H9 (cell line): ENCODE measurements at regions not wholly inside any gene's neighbourhood (a gene's known extent, or its start where the extent isn't known, plus 50 kb on each side); places are given as distances from the start of the nearest gene placed in this dataset.

Experiments used
- DNase-seq: peaks from one replicate; pipeline ENCODE4 v3.0.0-alpha.2; 2017
- H2AFZ ChIP-seq: one replicate; pipeline ENCODE4 v1.6.1; 2013; ENCODE audit warnings: mild to moderate bottlenecking, low read length, control low read depth, moderate library complexity
- H2AK5ac ChIP-seq: 2 replicates; pipeline ENCODE4 v1.6.1; 2013; ENCODE audit warnings: low read length, control low read depth, mixed read lengths; ENCODE audit not compliant: insufficient read length
- H2BK120ac ChIP-seq: one replicate; pipeline ENCODE4 v1.6.1; 2013; ENCODE audit warnings: low read depth, mild to moderate bottlenecking, low read length, control low read depth, inconsistent platforms; ENCODE audit not compliant: poor library complexity, severe bottlenecking
- H2BK12ac ChIP-seq: 2 replicates; pipeline ENCODE4 v1.6.1; 2013; ENCODE audit warnings: low read length, control low read depth, mixed read lengths, low read depth; ENCODE audit not compliant: insufficient read length
- H2BK15ac ChIP-seq: 2 replicates; pipeline ENCODE4 v1.6.1; 2013; ENCODE audit warnings: low read depth, low read length, control low read depth
- H2BK20ac ChIP-seq: one replicate; pipeline ENCODE4 v1.6.1; 2013; ENCODE audit warnings: low read depth, mild to moderate bottlenecking, low read length, control low read depth, inconsistent platforms; ENCODE audit not compliant: poor library complexity, severe bottlenecking
- H2BK5ac ChIP-seq: 2 replicates; pipeline ENCODE4 v1.6.1; 2013; ENCODE audit warnings: low read length, control low read depth, mixed read lengths; ENCODE audit not compliant: insufficient read length
- H3K14ac ChIP-seq: 2 replicates; pipeline ENCODE4 v1.6.1; 2013; ENCODE audit warnings: low read length, control low read depth; ENCODE audit not compliant: insufficient read depth
- H3K18ac ChIP-seq: 2 replicates; pipeline ENCODE4 v1.6.1; 2013; ENCODE audit warnings: low read depth, mild to moderate bottlenecking, mixed read lengths, low read length, control low read depth; ENCODE audit not compliant: insufficient read length
- H3K23ac ChIP-seq: 2 replicates; pipeline ENCODE4 v1.6.1; 2013; ENCODE audit warnings: low read length, control low read depth, mixed read lengths, low read depth; ENCODE audit not compliant: insufficient read length
- H3K23me2 ChIP-seq: 2 replicates; pipeline ENCODE4 v1.6.1; 2013; ENCODE audit warnings: low read depth, mild to moderate bottlenecking, mixed read lengths, low read length, control low read depth; ENCODE audit not compliant: insufficient read length, poor library complexity, severe bottlenecking
- H3K27ac ChIP-seq: 2 replicates; pipeline ENCODE4 v1.5.1; 2013; ENCODE audit warnings: low read length, control low read depth, mixed read lengths, low read depth; ENCODE audit not compliant: insufficient read length
- H3K27me3 ChIP-seq: 2 replicates; pipeline ENCODE4 v1.6.1; 2013; ENCODE audit warnings: low read length, control low read depth, inconsistent platforms; ENCODE audit not compliant: insufficient read depth
- H3K4ac ChIP-seq: 2 replicates; pipeline ENCODE4 v1.6.1; 2013; ENCODE audit warnings: low read depth, mild to moderate bottlenecking, control low read depth, inconsistent platforms, low read length, moderate library complexity
- H3K4me1 ChIP-seq: 2 replicates; pipeline ENCODE4 v1.6.1; 2013; ENCODE audit warnings: low read length, control low read depth, inconsistent platforms; ENCODE audit not compliant: insufficient read depth
- H3K4me2 ChIP-seq: 2 replicates; pipeline ENCODE4 v1.6.1; 2013; ENCODE audit warnings: low read length, control low read depth, mixed read lengths; ENCODE audit not compliant: insufficient read length, insufficient read depth
- H3K56ac ChIP-seq: 2 replicates; pipeline ENCODE4 v1.6.1; 2013; ENCODE audit warnings: low read depth, mild to moderate bottlenecking, mixed read lengths, low read length, control low read depth; ENCODE audit not compliant: insufficient read length
- H3K79me1 ChIP-seq: 2 replicates; pipeline ENCODE4 v1.6.1; 2013; ENCODE audit warnings: low read depth, mild to moderate bottlenecking, moderate library complexity, low read length, control low read depth, inconsistent platforms; ENCODE audit not compliant: insufficient read depth, poor library complexity, severe bottlenecking
- H3K79me2 ChIP-seq: 2 replicates; pipeline ENCODE4 v1.6.1; 2013; ENCODE audit warnings: low read length, control low read depth, inconsistent platforms; ENCODE audit not compliant: insufficient read depth
- H3K9ac ChIP-seq: 2 replicates; pipeline ENCODE4 v1.6.1; 2013; ENCODE audit warnings: low read length, control low read depth, mixed read lengths; ENCODE audit not compliant: insufficient read length; ENCODE audit errors: extremely low read depth
- H3K9me3 ChIP-seq: one replicate; pipeline ENCODE4 v1.6.1; 2013; ENCODE audit warnings: low read depth, low read length, inconsistent platforms; ENCODE audit not compliant: control insufficient read depth
- H3T11ph ChIP-seq: one replicate; pipeline ENCODE4 v1.6.1; 2013; ENCODE audit warnings: mild to moderate bottlenecking, low read length, control low read depth, inconsistent platforms
- H4K20me1 ChIP-seq: one replicate; pipeline ENCODE4 v1.6.1; 2013; ENCODE audit not compliant: control insufficient read depth, insufficient read length, insufficient read depth
- H4K5ac ChIP-seq: 2 replicates; pipeline ENCODE4 v1.6.1; 2013; ENCODE audit warnings: low read depth, mild to moderate bottlenecking, mixed read lengths, low read length, control low read depth; ENCODE audit not compliant: insufficient read length
- H4K8ac ChIP-seq: replicated peaks from 2 replicates; pipeline ENCODE4 v1.6.1; 2013; ENCODE audit warnings: low read length, control low read depth, mixed read lengths, low read depth; ENCODE audit not compliant: insufficient read length
- H4K91ac ChIP-seq: 2 replicates; pipeline ENCODE4 v1.6.1; 2013; ENCODE audit warnings: low read depth, mild to moderate bottlenecking, moderate library complexity, mixed read lengths, low read length, control low read depth; ENCODE audit not compliant: insufficient read length
- H3K27ac Mint-ChIP-seq, 3 experiments: 2 replicates in 2 of 3; 3 replicates in 1 of 3; pipeline ENCODE4 v1.8.0; 2020 to 2021; ENCODE audit warnings: mixed read lengths in 3 of 3, mild to moderate bottlenecking in 1 of 3, moderate library complexity in 1 of 3
- H3K27me3 Mint-ChIP-seq: 2 replicates; pipeline ENCODE4 v1.8.0; 2021; ENCODE audit warnings: low read depth, mild to moderate bottlenecking, moderate library complexity, mixed read lengths
- H3K36me3 Mint-ChIP-seq, 3 experiments: 2 replicates in 2 of 3; 3 replicates in 1 of 3; pipeline ENCODE4 v1.8.0; 2020 to 2021; ENCODE audit warnings: low read depth in 3 of 3, mixed read lengths in 3 of 3; ENCODE audit not compliant: insufficient read depth in 1 of 3
- H3K4me1 Mint-ChIP-seq, 2 experiments: 2 replicates each; pipeline ENCODE4 v1.8.0; 2020; ENCODE audit warnings: mixed read lengths in 2 of 2
- H3K4me3 Mint-ChIP-seq, 2 experiments: 2 replicates in 1 of 2; 3 replicates in 1 of 2; pipeline ENCODE4 v1.8.0; 2020 to 2021; ENCODE audit warnings: mild to moderate bottlenecking in 2 of 2, mixed read lengths in 2 of 2, moderate library complexity in 1 of 2
- H3K9me3 Mint-ChIP-seq, 2 experiments: 2 replicates in 1 of 2; 3 replicates in 1 of 2; pipeline ENCODE4 v1.8.0; 2020; ENCODE audit warnings: mild to moderate bottlenecking in 2 of 2, mixed read lengths in 2 of 2, moderate library complexity in 1 of 2
- WGBS: extraction: QIAGEN DNeasy Blood & Tissue Kit; methylation state at CpG from one replicate; pipeline ENCODE4 v1.1.7; 2013; ENCODE audit warnings: missing lambda C conversion rate, low lambda C conversion rate, mixed read lengths; ENCODE audit not compliant: insufficient read length; ENCODE audit errors: extremely low coverage; 5-methylcytosine and 5-hydroxymethylcytosine counted together
- TF ChIP-seq, protein P1 (sequence below): fragments of 200-600 bp; sonication (generic); conservative IDR thresholded peaks from 3 replicates; pipeline ENCODE4 v1.8.0; 2021; ENCODE audit warnings: antibody characterized with exemption, mild to moderate bottlenecking

DNA sequence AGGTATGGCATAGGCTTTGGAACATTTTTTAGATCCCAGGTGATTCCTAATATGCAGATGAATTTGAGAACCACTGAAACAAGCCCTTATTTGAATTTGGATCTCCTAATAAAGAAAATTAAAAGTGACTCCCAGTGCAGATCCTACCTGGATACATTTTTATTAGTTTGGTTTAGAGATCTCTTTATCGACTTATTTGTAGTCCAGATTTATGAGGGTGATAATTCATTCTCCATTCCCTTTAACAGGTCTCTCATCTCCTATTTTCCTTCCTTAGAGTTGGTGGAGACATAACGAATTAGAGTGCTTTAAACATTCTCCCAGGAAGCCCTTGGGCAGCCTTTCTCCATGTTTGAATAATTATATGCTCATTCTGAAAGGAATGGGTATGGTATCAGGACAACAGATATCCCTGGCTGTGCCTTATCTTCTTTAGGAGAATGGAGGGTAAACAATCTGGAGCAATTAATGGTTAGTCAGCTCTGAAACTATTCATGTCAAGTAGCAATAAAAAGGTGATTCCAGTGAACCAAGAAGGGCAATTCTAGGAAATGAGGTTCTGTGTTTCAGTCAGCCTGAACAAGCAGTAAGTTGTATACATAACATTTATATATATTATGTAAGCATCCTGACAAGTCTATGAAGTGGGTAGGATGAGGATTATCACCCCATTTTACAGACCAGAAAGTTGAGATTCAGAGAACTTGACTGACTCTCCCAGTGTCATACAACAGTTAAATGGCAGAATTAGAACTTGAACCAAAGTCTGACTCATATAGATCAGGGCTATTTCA is 53.9 kb upstream of the RCE1 start:
- TF ChIP-seq, protein P1, sequence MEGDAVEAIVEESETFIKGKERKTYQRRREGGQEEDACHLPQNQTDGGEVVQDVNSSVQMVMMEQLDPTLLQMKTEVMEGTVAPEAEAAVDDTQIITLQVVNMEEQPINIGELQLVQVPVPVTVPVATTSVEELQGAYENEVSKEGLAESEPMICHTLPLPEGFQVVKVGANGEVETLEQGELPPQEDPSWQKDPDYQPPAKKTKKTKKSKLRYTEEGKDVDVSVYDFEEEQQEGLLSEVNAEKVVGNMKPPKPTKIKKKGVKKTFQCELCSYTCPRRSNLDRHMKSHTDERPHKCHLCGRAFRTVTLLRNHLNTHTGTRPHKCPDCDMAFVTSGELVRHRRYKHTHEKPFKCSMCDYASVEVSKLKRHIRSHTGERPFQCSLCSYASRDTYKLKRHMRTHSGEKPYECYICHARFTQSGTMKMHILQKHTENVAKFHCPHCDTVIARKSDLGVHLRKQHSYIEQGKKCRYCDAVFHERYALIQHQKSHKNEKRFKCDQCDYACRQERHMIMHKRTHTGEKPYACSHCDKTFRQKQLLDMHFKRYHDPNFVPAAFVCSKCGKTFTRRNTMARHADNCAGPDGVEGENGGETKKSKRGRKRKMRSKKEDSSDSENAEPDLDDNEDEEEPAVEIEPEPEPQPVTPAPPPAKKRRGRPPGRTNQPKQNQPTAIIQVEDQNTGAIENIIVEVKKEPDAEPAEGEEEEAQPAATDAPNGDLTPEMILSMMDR: no peak
- no peak for DNase-seq
- Histone ChIP-seq H2BK5ac (no peak overlapping the region), H3K9ac (no peak overlapping the region), H3K79me2 (no peaks in the 10 kb centered on the region), H2BK12ac (no peak overlapping the region), H3K27me3 (no peaks in the 10 kb centered on the region), H2BK20ac (no peak overlapping the region), H3K23ac (no peak overlapping the region), H3T11ph (no peak overlapping the region), H3K4me2 (no peak overlapping the region), H4K91ac (no peak overlapping the region), H4K20me1 (no peaks in the 10 kb centered on the region), H3K23me2 (no peaks in the 10 kb centered on the region), H2AFZ (no peak overlapping the region), H3K14ac (no peak overlapping the region), H2AK5ac (no peak overlapping the region), H3K27ac (no peak overlapping the region), H3K79me1 (no peaks in the 10 kb centered on the region), H2BK15ac (no peak overlapping the region), H3K56ac (no peak overlapping the region), H4K8ac (no peak overlapping the region), H3K18ac (no peak overlapping the region), H3K4me1 (no peaks in the 10 kb centered on the region), H3K4ac (no peak overlapping the region), H3K9me3 (no peaks in the 10 kb centered on the region), H2BK120ac (no peak overlapping the region), H4K5ac (no peak overlapping the region)
- H3K4me1 Mint-ChIP-seq: no peaks in the 10 kb centered on the region
- no peaks in the 10 kb centered on the region for H3K27me3 Mint-ChIP-seq
- H3K4me3 Mint-ChIP-seq: no peak overlapping the region
- WGBS: no CpG with 5 or more reads among the region's 2 CpGs
- no peaks in the 10 kb centered on the region for H3K9me3 Mint-ChIP-seq
- H3K27ac Mint-ChIP-seq: no peak overlapping the region
- H3K36me3 Mint-ChIP-seq: peaks cover 0 to 7% (median 4%) of the 10 kb centered on the region in 3 experiments; a peak in 1 of 7 replicates
